GM18502 (cell line): ENCODE measurements at regions not wholly inside any gene's neighbourhood (a gene's known extent, or its start where the extent isn't known, plus 50 kb on each side); places are given as distances from the start of the nearest gene placed in this dataset.
A peak's percentile ranks its signal among the peaks of the same experiment; 100 is the strongest.
"Not testable (repeated sequence)": the region's sequence is repeated elsewhere in the genome, so short reads cannot be mapped to it uniquely, and the experiment has no call there.

Experiments used
- ATAC-seq: cut with Tn5 transposase; IDR thresholded peaks from one replicate; pipeline ENCODE4 v1.9.1; 2021; ENCODE audit warnings: mild to moderate bottlenecking; ENCODE audit not compliant: unreplicated experiment, poor library complexity

GRCh38 chr10:108663587-108663986 lies 1259.7 kb downstream of the XPNPEP1 start:
- ATAC-seq = no peak

GRCh38 chr10:108662975-108663374 lies 1260.3 kb downstream of the XPNPEP1 start:
- no peak for ATAC-seq

- ATAC-seq = no peak
These were observed 1268.3 kb downstream of the XPNPEP1 start for GRCh38 chr10:108655057-108655456.

- ATAC-seq = no peak
These were observed 1269.8 kb downstream of the XPNPEP1 start for GRCh38 chr10:108653531-108653930.

- no peak for ATAC-seq
These were observed 1284.3 kb downstream of the XPNPEP1 start for GRCh38 chr10:108639010-108639409.

- ATAC-seq = no peak
These were observed 1285.1 kb downstream of the XPNPEP1 start for GRCh38 chr10:108638225-108638624.

GRCh38 chr10:108633046-108633445 lies 1290.3 kb downstream of the XPNPEP1 start:
- ATAC-seq = peak; percentile 45

- ATAC-seq = no peak
These were observed 1291.2 kb downstream of the XPNPEP1 start for GRCh38 chr10:108632144-108632543.

GRCh38 chr10:108631332-108631731 lies 1292.0 kb downstream of the XPNPEP1 start:
- ATAC-seq = peak; percentile 93

GRCh38 chr10:108629834-108630233 lies 1293.5 kb downstream of the XPNPEP1 start:
- no peak for ATAC-seq

GRCh38 chr10:108624052-108624451 lies 1299.3 kb downstream of the XPNPEP1 start:
- no peak for ATAC-seq

GRCh38 chr10:108620821-108621534 lies 1302.3 kb downstream of the XPNPEP1 start:
- ATAC-seq = no peak

GRCh38 chr10:108616559-108617285 lies 1306.6 kb downstream of the XPNPEP1 start:
- ATAC-seq = no peak

GRCh38 chr10:108615576-108616320 lies 1307.6 kb downstream of the XPNPEP1 start:
- ATAC-seq = no peak

GRCh38 chr10:108612485-108612884 lies 1310.8 kb downstream of the XPNPEP1 start:
- ATAC-seq = no peak

- no peak for ATAC-seq
These were observed 1314.5 kb downstream of the XPNPEP1 start for GRCh38 chr10:108608860-108609259.

GRCh38 chr10:108601851-108602250 lies 1321.5 kb downstream of the XPNPEP1 start:
- no peak for ATAC-seq

- not testable (repeated sequence) for ATAC-seq
These were observed 1322.8 kb downstream of the XPNPEP1 start for GRCh38 chr10:108600511-108600910.

- not testable (repeated sequence) for ATAC-seq
These were observed 1324.0 kb downstream of the XPNPEP1 start for GRCh38 chr10:108599317-108599716.

GRCh38 chr10:108598831-108599230 lies 1324.5 kb downstream of the XPNPEP1 start:
- no peak for ATAC-seq

GRCh38 chr10:108598320-108598695 lies 1325.0 kb downstream of the XPNPEP1 start:
- no peak for ATAC-seq
